ENCODE measurements at regions not wholly inside any gene's neighbourhood (a gene's known extent, or its start where the extent isn't known, plus 50 kb on each side); places are given as distances from the start of the nearest gene placed in this dataset.
A peak's percentile ranks its signal among the peaks of the same experiment; 100 is the strongest.

DNA sequence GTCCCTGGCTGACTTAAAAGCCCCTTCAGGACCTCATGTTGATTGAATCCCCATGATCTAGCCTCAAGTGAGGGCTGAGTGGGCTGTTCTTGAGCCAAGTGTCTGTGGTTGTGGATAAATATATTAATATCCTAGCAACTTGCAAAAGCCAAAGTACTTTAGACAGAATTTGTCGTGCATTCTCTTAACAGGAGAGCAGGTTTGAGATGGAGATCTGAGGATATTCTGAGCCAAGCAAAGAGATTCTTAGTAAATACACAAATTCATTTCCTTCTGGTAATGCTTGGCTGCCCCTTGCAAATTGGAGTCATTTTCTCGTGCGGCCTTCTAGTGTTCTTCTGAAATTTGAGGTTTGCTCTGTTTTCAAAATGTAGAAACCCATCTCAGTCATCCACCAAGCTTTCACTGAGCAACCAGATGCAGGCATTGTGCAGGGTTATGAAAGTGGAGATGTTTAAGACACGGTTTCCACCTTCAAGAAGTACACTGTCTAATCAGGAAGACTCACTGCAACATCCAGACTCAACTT is 242.1 kb upstream of the JUN start:
- TF ChIP-seq CTCF (IDR thresholded peaks at IDR 0.05) (no peak), POLR2A (IDR thresholded peaks at IDR 0.05) (no peak)
- intact Hi-C loops (cut with DNase I) = no loop called here
- WGBS, 2 donors = 77 to 85% methylated on average over 4 of the region's 4 CpGs
- Histone ChIP-seq H3K4me3 (no peak overlapping the region), H3K27me3 (no peaks in the 10 kb centered on the region), H3K27ac (peak overlapping the region in 3 of 4 donors; percentile 3 to 33 (median 22)), H3K36me3 (replicated peaks in 1 of 2; ENCODE audit: insufficient read depth in 1 of 2, low read depth in 2 of 2) (no peaks in the 10 kb centered on the region), H3K9me3 (no peaks in the 10 kb centered on the region), H3K4me1 (peaks cover 18% of the 10 kb centered on the region)
- no peak for ATAC-seq
- DNase-seq = no peak

DNA sequence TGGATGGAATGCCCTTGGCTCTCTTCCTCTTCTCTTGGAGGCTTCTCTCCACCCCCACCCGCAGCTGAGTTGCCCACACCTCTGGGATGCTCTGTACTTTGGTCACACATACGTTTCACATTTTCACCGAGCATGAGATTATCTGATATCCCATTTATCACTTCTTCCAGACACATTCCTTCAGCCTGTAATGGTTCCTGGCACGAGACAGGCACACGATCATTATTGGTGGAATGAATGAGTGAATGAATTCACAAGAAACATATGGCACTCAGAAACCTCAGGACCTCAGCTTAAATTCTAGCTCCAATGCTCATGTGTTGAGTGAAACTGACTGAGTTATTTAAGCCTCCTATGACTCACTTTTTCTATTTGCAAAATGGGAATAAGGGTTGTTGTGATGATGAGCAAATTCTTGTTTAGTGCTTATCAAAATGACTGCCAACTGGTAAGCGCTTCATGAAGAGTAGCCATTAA is 242.7 kb upstream of the JUN start:
- Histone ChIP-seq H3K9me3 (no peaks in the 10 kb centered on the region), H3K4me1 (peaks cover 18% of the 10 kb centered on the region), H3K36me3 (replicated peaks in 1 of 2; ENCODE audit: insufficient read depth in 1 of 2, low read depth in 2 of 2) (no peaks in the 10 kb centered on the region), H3K27me3 (no peaks in the 10 kb centered on the region), H3K4me3 (no peak overlapping the region), H3K27ac (no peak overlapping the region)
- ATAC-seq (no peak), DNase-seq (no peak)
- WGBS, 2 donors = 73% methylated on average over 6 of the region's 6 CpGs
- intact Hi-C loops (cut with DNase I) = no loop called here
- no peak for TF ChIP-seq CTCF (IDR thresholded peaks at IDR 0.05)
- TF ChIP-seq POLR2A (IDR thresholded peaks at IDR 0.05) = no peak

DNA sequence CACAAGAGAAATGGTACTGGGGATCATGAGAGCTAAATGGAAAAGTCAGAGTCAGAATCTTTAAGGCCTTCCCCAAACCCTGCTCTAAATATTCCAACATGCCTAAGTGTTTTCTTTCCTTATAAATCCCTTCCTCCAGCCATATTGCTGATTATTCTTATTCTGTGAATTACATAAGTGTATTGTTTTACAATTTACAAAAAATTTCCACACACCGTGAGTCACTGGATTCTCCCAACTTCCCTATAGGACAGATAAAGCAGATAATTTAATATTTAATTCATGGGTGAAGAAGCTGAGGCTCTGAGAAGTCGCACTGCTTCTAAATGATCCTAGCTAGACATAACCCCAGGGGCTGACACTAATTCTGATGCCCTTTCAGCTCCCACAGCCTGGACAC is 243.3 kb upstream of the JUN start:
- Histone ChIP-seq H3K4me3 (no peak overlapping the region), H3K27ac (no peak overlapping the region), H3K9me3 (no peaks in the 10 kb centered on the region), H3K27me3 (no peaks in the 10 kb centered on the region), H3K36me3 (replicated peaks in 1 of 2; ENCODE audit: insufficient read depth in 1 of 2, low read depth in 2 of 2) (no peaks in the 10 kb centered on the region), H3K4me1 (peaks cover 18% of the 10 kb centered on the region)
- DNase-seq = no peak
- TF ChIP-seq POLR2A (IDR thresholded peaks at IDR 0.05) (no peak), CTCF (IDR thresholded peaks at IDR 0.05) (no peak)
- WGBS, 2 donors = 88 to 97% methylated on average over 2 of the region's 2 CpGs
- ATAC-seq = no peak
- intact Hi-C loops (cut with DNase I) = no loop called here

- Histone ChIP-seq H3K9me3 (no peaks in the 10 kb centered on the region), H3K36me3 (replicated peaks in 1 of 2; ENCODE audit: insufficient read depth in 1 of 2, low read depth in 2 of 2) (no peaks in the 10 kb centered on the region), H3K27ac (no peak overlapping the region), H3K27me3 (no peaks in the 10 kb centered on the region), H3K4me3 (no peak overlapping the region), H3K4me1 (peaks cover 18% of the 10 kb centered on the region)
- TF ChIP-seq POLR2A (IDR thresholded peaks at IDR 0.05) (no peak), CTCF (IDR thresholded peaks at IDR 0.05) (no peak)
- ATAC-seq (no peak), DNase-seq (no peak)
- WGBS, 2 donors = 44 to 56% methylated on average over 3 of the region's 3 CpGs
- intact Hi-C loops (cut with DNase I) = no loop called here
Measured at GRCh38 chr1:59028048-59028447, 244.2 kb upstream of the JUN start.

GRCh38 chr1:59029411-59030167 is 245.7 kb upstream of the JUN start:
- Histone ChIP-seq H3K4me3 (no peak overlapping the region), H3K27ac (no peak overlapping the region), H3K9me3 (no peaks in the 10 kb centered on the region), H3K27me3 (no peaks in the 10 kb centered on the region), H3K36me3 (replicated peaks in 1 of 2; ENCODE audit: insufficient read depth in 1 of 2, low read depth in 2 of 2) (no peaks in the 10 kb centered on the region), H3K4me1 (peaks cover 18% of the 10 kb centered on the region)
- intact Hi-C loops (cut with DNase I) = no loop called here
- no peak for DNase-seq
- no peak for ATAC-seq
- TF ChIP-seq POLR2A (IDR thresholded peaks at IDR 0.05) (no peak), CTCF (IDR thresholded peaks at IDR 0.05) (no peak)
- 74 to 75% methylated on average over 5 of the region's 5 CpGs for WGBS, 2 donors
